Neural cell (in vitro differentiated cells): ENCODE measurements at regions not wholly inside any gene's neighbourhood (a gene's known extent, or its start where the extent isn't known, plus 50 kb on each side); places are given as distances from the start of the nearest gene placed in this dataset.

Source experiments
- H2AFZ ChIP-seq: fragments of 200-600, 300-800 bp; sonication (generic), shearing (Covaris generic); 2 replicates; pipeline ENCODE4 v1.6.0; 2014; ENCODE audit warnings: low read depth, mild to moderate bottlenecking, antibody characterized with exemption, low read length, moderate library complexity
- H3F3A ChIP-seq: fragments of 200-600 bp; shearing (Covaris generic); 2 replicates; pipeline ENCODE4 v1.6.1; 2016; ENCODE audit warnings: mild to moderate bottlenecking, moderate library complexity, mixed read lengths, antibody characterized with exemption, low read length; ENCODE audit not compliant: insufficient read depth, poor library complexity, severe bottlenecking
- H3K27ac ChIP-seq: fragments of 200-600, 300-800 bp; sonication (generic), shearing (Covaris generic); 2 replicates; pipeline ENCODE4 v1.5.1; 2014; ENCODE audit warnings: mild to moderate bottlenecking, low read length, moderate library complexity
- H3K27me3 ChIP-seq: fragments of 300-800, 200-600 bp; sonication (generic), shearing (Covaris generic); 2 replicates; pipeline ENCODE4 v1.6.0; 2014; ENCODE audit warnings: mild to moderate bottlenecking, low read depth, low read length, moderate library complexity; ENCODE audit not compliant: insufficient read depth
- H3K36me3 ChIP-seq: fragments of 300-800, 200-600 bp; sonication (generic), shearing (Covaris generic); 2 replicates; pipeline ENCODE4 v1.5.1; 2014; ENCODE audit warnings: mild to moderate bottlenecking, antibody characterized with exemption, low read length, moderate library complexity; ENCODE audit not compliant: insufficient read depth
- H3K4me2 ChIP-seq: fragments of 300-800, 200-600 bp; sonication (generic), shearing (Covaris generic); 2 replicates; pipeline ENCODE4 v1.6.0; 2014; ENCODE audit warnings: mild to moderate bottlenecking, low read length
- H3K4me3 ChIP-seq: fragments of 300-800, 200-600 bp; sonication (generic), shearing (Covaris generic); 2 replicates; pipeline ENCODE4 v1.5.1; 2014; ENCODE audit warnings: mild to moderate bottlenecking, low read length, moderate library complexity
- H3K79me2 ChIP-seq: fragments of 200-600 bp; shearing (Covaris generic); replicated peaks from 2 replicates; pipeline ENCODE4 v1.6.0; 2014; ENCODE audit warnings: mild to moderate bottlenecking, low read length, moderate library complexity; ENCODE audit not compliant: insufficient read depth
- H3K9ac ChIP-seq: fragments of 300-800, 200-600 bp; sonication (generic), shearing (Covaris generic); 2 replicates; pipeline ENCODE4 v1.6.1; 2016; ENCODE audit warnings: mild to moderate bottlenecking, low read length, mixed read lengths
- H3K9me2 ChIP-seq: fragments of 200-600 bp; shearing (Covaris generic); 2 replicates; pipeline ENCODE4 v1.6.1; 2016; ENCODE audit warnings: mild to moderate bottlenecking, low read length, mixed read lengths; ENCODE audit not compliant: insufficient read depth
- H3K9me3 ChIP-seq: fragments of 200-600, 300-800 bp; sonication (generic), shearing (Covaris generic); 2 replicates; pipeline ENCODE4 v1.6.1; 2016; ENCODE audit warnings: mild to moderate bottlenecking, mixed run types, low read length, moderate library complexity, mixed read lengths
- H4K20me1 ChIP-seq: fragments of 200-600 bp; shearing (Covaris generic); 2 replicates; pipeline ENCODE4 v1.6.1; 2016; ENCODE audit warnings: mild to moderate bottlenecking, mixed run types; ENCODE audit not compliant: insufficient read depth
- CTCF ChIP-seq: fragments of 450-650 bp; IDR thresholded peaks from 2 replicates; pipeline ENCODE4 v1.5.1; 2014; ENCODE audit warnings: antibody characterized with exemption, mild to moderate bottlenecking, moderate library complexity; ENCODE audit not compliant: poor library complexity, severe bottlenecking
- EP300 ChIP-seq: fragments of 450-650 bp; conservative IDR thresholded peaks from 2 replicates; pipeline ENCODE4 v1.6.1; 2014; ENCODE audit warnings: antibody characterized with exemption, mild to moderate bottlenecking, moderate library complexity; ENCODE audit not compliant: poor library complexity, severe bottlenecking
- EZH2 ChIP-seq: fragments of 200-600, 300-800 bp; shearing (Covaris generic), sonication (generic); IDR thresholded peaks from 2 replicates; pipeline ENCODE4 v1.6.1; 2014; ENCODE audit warnings: antibody characterized with exemption, low read length, borderline replicate concordance, mild to moderate bottlenecking; ENCODE audit not compliant: insufficient read depth, poor library complexity, severe bottlenecking
- MXI1 ChIP-seq: fragments of 450-650 bp; conservative IDR thresholded peaks from 2 replicates; pipeline ENCODE4 v1.6.1; 2014; ENCODE audit warnings: antibody characterized with exemption, mild to moderate bottlenecking; ENCODE audit not compliant: poor library complexity, severe bottlenecking
- POLR2AphosphoS5 ChIP-seq: IDR thresholded peaks from 2 replicates; pipeline ENCODE4 v1.6.1; 2012
- RAD21 ChIP-seq: fragments of 450-650 bp; conservative IDR thresholded peaks from 2 replicates; pipeline ENCODE4 v1.6.1; 2014; ENCODE audit warnings: antibody characterized with exemption, mild to moderate bottlenecking, moderate library complexity
- REST ChIP-seq: IDR thresholded peaks from 2 replicates; pipeline ENCODE4 v1.6.1; 2012; ENCODE audit warnings: borderline replicate concordance
- SMC3 ChIP-seq: fragments of 450-650 bp; conservative IDR thresholded peaks from 2 replicates; pipeline ENCODE4 v1.6.1; 2014; ENCODE audit warnings: antibody characterized with exemption, mild to moderate bottlenecking, moderate library complexity; ENCODE audit not compliant: poor library complexity
- TAF1 ChIP-seq: IDR thresholded peaks from 2 replicates; pipeline ENCODE4 v1.6.1; 2012; ENCODE audit warnings: low read depth

GRCh38 chr4:13917015-13917414 lies 289.5 kb upstream of the BOD1L1 start:
- TF ChIP-seq SMC3 (no peak), POLR2AphosphoS5 (no peak), EP300 (no peak), RAD21 (no peak), TAF1 (no peak), EZH2 (no peak), MXI1 (no peak), CTCF (no peak), REST (no peak)
- H3K36me3 ChIP-seq: no peaks in the 10 kb centered on the region
- H3K9ac ChIP-seq: no peak overlapping the region

GRCh38 chr4:13918110-13918509 lies 290.6 kb upstream of the BOD1L1 start:
- Histone ChIP-seq H3K9ac (no peak overlapping the region), H3K27me3 (no peaks in the 10 kb centered on the region), H3K27ac (no peak overlapping the region), H3K79me2 (no peaks in the 10 kb centered on the region), H3K4me3 (no peak overlapping the region), H2AFZ (no peak overlapping the region), H3K36me3 (no peaks in the 10 kb centered on the region), H3K4me2 (no peak overlapping the region), H3F3A (no peaks in the 10 kb centered on the region), H4K20me1 (no peaks in the 10 kb centered on the region), H3K9me2 (no peaks in the 10 kb centered on the region), H3K9me3 (no peaks in the 10 kb centered on the region)
- TF ChIP-seq CTCF: no peak
- TF ChIP-seq TAF1: no peak
- TF ChIP-seq RAD21: no peak
- TF ChIP-seq EP300: no peak
- TF ChIP-seq SMC3: no peak
- no peak for TF ChIP-seq POLR2AphosphoS5
- no peak for TF ChIP-seq MXI1
- TF ChIP-seq EZH2: no peak
- no peak for TF ChIP-seq REST

More at GRCh38 chr4:13917015-13917414, 289.5 kb upstream of the BOD1L1 start:
- H3K4me2 ChIP-seq: no peak overlapping the region
- H3K4me3 ChIP-seq: no peak overlapping the region
- no peaks in the 10 kb centered on the region for H3K79me2 ChIP-seq
- no peaks in the 10 kb centered on the region for H3K9me3 ChIP-seq
- H2AFZ ChIP-seq: no peak overlapping the region
- no peaks in the 10 kb centered on the region for H3F3A ChIP-seq
- no peak overlapping the region for H3K27ac ChIP-seq
- no peaks in the 10 kb centered on the region for H3K27me3 ChIP-seq
- no peaks in the 10 kb centered on the region for H4K20me1 ChIP-seq
- no peaks in the 10 kb centered on the region for H3K9me2 ChIP-seq
